Stimulated activated CD4-positive, alpha-beta T cell treated with anti-CD3 and anti-CD28 coated beads, Interleukin-15, amount 100 ng/mL, for 48 hours (primary cell): ENCODE measurements at regions not wholly inside any gene's neighbourhood (a gene's known extent, or its start where the extent isn't known, plus 50 kb on each side); places are given as distances from the start of the nearest gene placed in this dataset.

Source experiments
- DNase-seq, 2 donors: peaks; one replicate each; pipeline ENCODE4 v3.0.0-alpha.2; 2020; ENCODE audit warnings: low read depth in 2 of 2

DNA sequence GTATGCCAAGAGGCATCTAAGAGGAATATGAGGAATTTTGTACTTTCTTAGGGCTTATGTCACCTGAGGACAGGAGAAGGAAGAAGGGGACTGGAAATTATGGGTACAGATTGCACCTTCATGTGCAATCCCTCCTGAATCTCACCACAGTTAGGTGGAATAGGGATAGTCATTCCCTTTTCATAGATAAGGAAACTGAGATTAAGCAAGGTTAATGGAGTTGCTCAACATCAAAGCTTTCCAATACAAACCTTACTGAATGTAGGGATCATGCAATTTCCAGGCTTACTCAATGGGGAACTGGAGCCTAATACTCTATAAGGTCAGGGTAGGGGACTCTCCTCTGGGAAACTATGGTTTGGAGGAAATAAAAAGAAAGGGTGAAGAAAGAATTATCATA is 133.0 kb downstream of the C11orf87 start:
- no peak for DNase-seq

DNA sequence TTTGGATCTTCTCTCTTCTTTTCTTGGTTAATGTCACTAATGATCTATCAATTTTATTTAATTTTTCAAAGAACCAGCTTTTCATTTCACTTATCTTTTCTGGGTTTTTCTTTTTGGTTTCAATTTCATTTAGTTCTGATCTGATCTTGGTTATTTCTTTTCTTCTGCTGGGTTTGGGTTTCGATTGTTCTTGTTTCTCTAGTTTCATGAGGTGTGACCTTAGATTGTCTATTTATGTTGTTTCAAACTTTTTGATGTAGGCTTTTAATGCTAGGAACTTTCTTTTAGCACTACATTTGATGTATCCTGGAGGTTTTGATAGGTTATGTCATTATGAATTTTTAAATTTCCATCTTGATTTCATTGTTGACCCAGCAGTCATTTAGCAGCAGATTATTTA is 142.3 kb downstream of the C11orf87 start:
- DNase-seq: no peak

DNA sequence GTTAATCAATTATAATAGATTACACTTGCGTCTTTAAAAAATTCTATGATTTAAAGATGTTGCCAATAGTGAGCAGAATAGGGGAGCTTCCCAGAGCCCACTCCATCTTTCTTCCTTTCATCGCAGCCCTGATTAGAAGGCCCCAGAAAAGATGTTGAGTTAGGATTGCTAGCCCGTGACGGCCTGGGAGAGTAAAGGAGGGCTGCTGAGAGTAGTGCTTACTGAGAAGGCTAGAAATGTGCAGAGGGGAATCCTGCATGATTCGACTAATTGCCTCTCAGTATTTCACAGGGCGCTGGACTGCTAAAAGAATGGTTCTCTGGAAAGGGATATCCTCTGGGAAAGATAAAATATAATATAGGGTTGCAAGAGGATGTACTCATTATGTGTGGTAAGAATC is 160.5 kb downstream of the C11orf87 start:
- no peak for DNase-seq

DNA sequence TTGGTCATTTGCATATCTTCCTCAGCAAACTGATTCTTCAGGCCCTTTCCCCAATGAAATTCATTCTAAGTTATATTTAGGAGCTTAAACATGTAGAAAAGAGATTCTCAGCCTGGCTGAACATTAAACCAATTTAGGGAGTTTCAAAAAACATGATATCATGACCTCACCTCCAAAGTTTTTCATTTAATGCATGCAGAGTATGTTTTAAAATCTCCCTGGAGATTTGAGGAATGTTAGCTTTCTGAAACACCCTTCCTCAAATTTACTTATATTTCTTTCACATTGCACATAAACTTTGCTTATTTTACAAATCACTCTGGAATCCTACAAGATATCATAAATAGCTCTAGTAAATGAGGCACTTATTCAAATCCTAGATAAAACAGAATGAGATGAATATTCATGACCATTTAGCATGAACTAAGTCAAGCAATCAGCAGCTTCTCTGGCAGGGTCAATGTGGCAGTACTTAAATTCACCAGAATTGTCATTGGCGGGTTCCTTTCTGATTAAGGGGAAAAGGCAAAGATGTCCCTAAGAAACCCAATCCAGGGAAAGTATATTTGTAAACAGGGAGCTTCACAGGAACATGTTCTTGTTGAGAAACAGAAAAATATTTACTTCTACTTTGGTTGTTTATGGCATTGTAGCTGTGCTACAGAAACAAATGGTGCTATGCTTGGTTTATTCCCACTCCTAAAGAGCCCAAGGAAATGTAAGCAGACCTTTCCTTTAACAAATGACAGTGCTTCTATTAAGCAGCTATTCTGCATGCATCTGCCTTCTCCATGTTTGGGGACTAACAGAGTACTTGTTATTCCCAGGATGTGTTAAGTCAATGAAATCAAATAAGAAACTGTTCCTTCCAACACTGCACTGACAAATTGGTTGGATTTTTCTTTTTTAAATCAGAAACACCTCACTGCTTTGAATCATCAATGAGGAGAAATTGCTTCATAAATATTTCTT is 162.3 kb downstream of the C11orf87 start:
- DNase-seq: no peak

DNA sequence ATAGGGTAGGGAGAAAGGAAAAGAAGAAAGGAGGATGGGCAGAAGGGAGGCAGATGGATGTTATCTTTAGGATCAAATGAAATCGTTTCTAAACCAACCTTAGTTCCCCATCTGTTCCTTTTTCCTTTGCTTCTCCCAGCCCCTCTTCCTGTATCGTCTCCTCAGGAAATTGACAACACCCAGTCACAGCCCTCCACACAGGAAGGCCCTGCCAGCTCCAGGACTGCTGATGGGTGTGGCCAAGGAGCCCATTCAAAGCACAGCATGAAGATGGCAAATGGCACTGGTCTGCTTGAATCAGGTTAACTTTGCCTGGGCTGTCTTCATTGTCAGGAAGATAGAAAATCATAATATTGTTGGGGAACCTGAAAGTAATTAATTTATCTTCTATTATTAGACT is 164.8 kb downstream of the C11orf87 start:
- no peak for DNase-seq

DNA sequence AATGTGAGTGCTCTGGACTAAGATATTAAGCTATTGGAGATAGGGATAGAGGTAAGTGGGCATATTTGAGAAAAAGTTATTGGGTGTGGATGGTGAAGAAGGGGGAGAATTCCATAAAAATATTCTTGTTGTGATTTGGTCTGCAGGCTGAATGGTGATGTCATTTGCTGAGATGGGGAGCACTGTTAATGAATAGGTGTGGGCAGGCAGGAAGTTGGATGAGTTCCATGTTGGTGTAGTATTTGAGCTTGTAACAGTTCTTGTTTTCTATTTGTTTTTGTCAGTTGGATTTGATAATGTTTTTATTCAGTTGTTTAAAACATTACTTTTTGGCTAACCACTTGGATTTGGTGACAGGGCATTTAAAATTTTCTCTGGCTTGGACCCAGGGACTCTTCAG is 168.8 kb downstream of the C11orf87 start:
- no peak for DNase-seq

DNA sequence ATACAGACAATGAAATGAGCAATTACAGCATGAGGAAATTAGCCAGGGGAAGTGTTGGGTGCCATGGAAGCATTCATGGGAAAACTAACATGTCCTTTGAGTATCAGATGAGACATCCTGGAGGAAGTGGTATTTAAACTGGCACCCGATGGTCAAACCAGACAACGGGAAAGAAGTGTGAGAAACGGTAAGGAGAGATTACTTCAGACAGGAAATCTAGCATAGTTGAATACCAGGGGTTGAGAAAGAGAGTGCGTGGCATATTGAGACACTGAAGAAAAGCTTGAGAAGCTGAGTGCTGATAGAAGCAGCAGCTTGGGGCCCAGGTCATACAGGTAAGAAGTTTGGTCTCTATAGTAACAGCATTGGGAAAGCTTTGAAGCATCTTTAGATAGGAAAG is 175.3 kb downstream of the C11orf87 start:
- no peak for DNase-seq

DNA sequence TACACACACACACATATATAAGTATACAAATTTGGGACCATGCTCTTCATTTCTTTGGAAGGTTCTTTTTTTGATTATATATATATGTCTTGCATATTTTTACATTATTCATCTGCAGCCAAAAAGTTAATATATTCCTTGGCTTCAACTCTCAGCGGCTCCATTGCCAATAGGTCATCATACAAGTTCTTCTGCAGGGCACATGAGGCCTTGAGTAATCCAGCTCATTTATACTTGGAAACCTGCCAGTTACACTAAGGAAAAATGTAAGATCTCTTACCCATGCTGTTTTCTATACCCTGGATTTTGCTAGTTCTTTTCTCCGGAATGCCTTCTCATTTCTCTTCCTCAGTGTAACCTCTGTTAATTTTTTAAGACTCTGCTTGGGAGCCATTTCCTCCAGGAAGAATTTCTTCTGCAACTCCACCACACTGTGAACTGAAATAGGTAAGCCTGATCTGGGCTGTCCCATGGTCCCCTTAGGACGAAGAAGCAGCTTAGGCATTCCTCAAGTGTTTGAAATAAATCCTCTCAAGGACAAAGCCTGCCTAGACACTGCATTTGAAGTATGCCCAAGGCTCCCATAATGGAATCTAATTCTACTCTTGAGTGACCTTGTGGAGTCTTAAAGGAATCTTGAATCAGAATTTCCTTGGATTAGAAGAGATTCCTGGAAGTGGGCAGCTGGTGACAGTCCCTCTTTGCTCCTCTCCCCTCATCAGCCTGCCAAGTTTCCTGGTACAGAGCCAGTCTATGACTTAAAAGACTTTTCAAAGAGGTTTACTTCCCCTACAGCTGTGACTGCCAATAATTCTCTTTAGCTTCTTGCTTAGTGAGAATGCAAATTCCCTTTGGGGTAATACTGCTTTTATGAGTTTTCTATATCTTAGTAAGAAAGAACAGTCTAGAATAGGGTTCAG is 182.8 kb downstream of the C11orf87 start:
- no peak for DNase-seq

DNA sequence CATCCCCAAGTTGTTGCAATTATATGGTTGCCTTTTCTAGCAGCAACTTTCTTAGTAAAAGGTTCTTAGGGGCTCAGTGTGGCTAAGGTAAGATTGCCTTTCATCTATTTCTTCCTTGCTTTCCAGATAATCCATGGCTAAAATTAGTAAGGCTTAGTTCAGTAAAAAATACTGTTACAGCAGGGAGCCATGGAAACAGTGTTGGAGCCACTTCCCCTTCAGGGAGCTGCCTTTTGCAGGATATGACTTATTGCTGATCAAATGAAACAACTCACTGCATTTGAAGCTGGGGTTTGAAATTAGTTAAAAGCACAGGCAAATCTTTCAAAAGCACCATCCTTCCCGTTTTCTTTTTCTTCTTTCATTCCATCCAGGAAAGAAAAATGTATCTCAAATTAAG is 184.3 kb downstream of the C11orf87 start:
- no peak for DNase-seq

DNA sequence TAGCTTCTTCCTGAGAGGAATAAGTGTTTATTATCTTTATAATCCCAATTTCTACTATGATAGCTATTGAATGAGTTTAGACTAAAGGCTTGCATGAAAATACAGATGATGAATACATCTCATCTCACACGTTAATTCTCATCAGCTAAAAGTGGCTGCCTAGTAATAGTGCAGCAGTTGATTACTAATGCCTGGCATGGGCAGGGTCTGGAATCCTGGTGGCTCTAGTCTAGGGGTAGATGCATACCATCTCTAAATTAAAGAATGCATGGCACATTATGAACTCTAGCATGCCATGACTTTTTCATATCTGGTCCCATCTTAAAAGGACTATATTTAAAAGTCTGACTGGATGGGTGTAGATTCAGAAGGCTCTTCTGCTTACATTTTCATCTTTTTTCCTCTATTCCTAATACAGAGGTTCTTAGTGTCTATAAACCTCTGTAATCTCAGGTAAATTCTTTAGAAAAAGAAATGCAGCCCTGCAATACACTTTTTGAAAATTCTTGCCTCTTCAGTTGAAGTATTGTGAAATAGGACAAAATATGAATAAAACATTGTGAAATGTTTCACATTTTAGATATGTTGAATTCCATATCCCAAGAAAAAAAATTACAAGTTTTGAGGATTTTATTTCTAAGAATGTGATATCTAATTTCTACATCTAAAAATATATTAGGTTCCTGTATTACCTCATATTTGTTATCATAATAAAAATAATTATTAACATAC is 187.6 kb downstream of the C11orf87 start:
- no peak for DNase-seq

DNA sequence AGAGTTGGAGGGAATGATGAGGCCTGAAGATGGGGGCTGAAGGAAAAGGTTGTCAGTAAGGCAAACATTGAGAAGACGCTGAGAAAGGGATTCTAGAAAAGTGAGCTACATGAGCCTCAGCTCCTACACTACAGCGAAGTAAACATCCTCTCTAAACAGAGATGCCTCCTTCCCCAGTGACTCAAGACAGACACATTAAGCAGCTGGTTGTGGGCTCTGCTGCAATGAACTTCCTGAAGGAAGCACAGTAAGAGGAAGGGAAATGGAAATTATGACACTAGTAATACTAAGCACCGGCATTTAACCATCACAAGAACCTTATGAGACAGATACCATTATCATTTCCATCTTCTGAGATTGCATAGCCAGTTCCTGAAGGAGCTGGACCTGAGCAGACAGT is 190.5 kb downstream of the C11orf87 start:
- DNase-seq: no peak

DNA sequence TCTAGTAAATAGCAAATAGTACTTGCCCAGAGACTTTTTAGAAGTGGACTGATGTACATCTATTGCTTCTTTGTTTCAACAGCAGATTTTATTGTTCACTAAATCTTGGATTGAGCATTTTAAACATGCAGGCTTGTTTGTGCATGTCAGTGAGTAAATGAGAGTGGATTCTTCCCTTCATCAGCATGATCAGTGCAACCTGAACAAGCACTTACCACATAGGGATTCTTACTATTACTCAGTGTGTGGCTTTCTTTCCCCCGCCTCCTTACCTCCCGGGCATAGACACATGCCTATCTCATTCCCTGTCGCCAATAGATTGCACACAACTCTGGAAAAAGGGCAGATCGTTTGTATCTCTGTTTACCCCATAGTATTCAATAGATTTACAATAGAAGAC is 197.5 kb downstream of the C11orf87 start:
- no peak for DNase-seq

DNA sequence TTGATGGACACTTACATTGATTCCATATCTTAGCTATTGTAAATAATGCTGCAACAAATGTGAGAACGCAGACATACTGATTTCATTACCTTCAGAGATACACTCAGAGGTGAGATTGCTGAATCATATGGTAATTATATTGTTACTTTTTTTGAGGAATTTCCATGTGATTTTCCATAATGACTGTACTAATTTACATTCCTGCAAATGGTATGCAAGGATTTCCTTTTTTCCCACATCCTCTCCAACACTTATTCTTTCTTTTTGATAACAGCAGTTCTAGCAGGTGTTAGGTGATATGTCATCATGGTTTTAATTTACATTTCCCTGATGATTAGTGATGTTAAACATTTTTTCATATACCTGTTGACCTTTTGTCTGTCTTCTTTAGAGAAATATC is 207.7 kb downstream of the C11orf87 start:
- no peak for DNase-seq

DNA sequence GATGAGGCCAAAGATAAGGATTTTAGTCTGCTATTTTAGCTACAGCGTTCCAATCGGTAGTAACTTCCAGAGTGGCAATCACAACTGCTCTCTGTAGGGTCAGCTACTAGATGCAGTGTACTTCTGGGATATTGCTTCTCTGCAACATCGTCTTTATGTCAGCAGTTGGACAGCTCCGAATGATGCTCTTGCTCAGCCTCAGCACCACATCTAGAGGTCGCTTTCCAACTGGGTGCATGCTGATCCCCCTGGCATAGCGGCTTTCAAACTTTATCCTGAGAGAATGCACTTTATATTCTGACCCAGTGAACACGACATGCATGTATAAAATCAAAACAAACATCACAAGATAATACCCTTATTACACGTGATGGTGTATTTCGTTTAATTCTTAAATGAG is 219.6 kb downstream of the C11orf87 start:
- DNase-seq: no peak

DNA sequence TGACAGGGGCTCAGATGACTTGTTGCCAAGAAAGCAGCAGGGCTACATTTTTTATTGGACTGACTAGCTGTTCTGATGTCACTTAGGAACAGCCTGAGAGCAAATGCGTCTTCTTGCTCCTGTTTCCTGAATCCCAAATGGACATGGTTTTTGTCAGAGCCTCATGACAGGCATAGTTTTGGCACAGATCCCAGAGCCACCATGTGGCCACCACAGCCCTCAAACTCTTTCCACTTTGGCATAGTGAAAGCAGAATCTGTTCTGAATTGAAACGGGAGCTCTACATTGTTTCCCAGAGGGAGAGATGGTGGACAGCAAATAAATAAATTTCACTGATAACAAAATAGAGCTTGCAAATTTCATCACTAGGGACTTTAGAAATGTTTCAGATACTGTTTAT is 222.2 kb downstream of the C11orf87 start:
- DNase-seq: no peak

DNA sequence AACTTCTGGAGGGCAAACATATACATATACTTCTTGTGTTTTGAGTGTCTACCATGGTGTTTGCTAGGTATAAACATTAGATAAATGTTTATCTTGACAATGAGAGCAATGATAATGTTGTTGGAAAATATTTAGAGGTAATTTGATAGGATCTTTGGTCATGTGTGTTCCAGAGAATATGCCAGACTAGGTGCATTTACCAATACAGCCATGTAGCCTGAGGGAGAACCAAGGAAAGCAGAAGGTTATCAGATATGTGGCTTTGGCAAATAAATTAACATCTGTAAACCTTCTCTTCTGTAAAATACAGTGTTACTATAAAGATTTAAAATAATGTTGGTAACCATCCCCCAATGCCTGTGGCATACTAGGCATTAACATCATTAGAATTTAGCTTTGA is 226.8 kb downstream of the C11orf87 start:
- DNase-seq: no peak

DNA sequence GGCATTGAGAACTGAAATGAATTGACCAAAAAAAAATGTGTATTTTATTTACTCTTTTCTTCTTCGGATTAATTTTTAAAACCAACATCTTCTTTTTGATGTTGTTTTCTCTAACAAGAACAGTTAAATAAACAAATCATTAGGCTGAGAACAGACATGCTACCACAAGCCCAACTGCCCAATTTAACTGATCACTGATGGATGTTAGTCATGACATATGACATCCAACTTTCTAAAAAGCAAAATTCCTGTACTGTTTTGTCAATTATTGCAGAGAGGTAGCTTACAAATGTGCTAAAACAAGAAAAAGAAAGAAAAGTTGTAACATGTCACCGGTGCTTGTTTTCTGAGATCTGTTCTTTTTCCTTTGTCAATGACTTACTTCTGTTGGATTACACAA is 232.1 kb downstream of the C11orf87 start:
- DNase-seq: no peak

DNA sequence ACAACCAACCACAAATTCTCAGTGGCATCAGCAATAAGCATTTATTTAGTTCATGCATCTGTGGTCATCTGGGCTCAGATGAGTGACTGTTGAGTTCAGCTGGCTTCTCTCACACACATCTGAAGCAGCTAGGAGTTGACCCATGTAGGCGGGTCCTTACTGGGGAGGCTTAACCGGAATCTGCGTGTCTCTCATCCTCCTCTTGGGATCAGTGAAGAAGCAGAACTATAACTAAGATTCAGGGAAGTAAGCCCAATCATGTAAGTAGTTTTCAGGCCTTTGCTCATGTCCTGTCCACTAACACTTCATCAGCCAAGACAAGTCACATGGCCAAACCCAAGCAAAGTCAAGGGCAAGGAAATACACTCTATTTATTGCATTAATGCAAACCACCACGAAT is 236.2 kb downstream of the C11orf87 start:
- no peak for DNase-seq

DNA sequence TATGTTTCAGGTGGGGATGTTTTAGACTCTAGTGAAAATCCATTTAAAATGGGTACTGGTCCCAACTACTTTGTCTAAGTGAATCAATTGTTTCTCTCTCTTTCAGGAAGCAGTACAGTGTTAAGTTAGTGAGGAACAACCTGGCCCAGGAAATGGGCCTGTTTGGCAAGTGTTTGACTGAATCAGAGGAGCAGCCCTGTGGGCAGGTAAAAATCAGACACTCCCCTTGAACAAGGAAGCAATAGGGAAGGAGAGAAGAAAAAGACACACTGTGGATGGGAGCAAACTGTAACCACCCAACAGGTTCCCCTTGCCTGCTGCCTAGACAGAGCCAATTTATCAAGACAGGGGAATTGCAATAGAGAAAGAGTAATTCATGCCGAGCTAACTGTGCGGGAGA is 245.7 kb downstream of the C11orf87 start:
- no peak for DNase-seq

DNA sequence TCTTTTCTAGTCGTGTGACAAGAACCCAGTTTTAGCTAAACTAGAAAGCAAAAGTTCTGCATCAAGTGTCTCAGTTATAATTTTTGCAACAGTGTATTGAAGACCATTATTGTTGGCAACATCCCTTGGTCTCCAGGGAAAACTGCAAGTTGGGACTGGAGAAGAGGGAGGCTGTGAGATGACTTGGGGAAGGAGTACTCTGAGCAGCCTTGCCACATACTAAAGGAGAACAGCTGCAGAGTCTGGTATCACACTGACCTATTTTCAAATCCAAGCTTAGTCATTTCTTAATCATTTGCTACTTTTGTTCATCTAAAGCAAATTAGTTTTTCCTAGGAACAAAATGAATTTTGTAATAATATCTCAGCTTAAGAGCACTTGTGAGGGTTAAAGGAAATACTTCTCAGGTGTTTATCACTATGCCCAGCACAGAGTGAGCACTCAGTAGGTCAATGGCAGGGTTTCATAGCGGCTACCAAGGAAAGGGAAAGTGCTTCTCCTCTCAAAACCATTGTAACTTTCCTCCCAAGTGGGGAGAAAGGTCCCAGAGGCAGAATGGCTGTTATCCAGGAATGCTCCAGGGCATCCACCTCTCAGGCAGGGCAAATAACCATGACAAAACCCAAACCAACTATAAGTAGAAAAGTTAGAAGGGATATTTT is 247.1 kb downstream of the C11orf87 start:
- no peak for DNase-seq

DNA sequence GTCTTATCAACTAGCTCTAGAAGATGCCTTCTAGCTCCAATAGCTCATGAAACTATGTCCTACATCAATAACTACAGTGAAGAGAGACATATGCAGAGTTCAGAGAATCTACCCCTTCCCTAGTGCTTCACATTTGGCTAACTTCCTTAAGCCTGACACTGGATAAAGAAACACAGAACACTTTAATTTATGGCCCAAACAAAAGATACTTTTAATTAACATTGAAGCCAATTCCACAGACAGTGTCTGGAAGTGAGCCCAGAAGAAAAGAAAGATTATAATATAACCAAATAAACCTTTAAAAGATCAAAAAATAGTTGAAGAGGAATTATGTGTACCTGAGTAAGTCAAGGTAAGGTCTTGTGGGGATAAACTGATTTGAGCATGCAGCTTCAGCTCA is 255.2 kb downstream of the C11orf87 start:
- DNase-seq: no peak

DNA sequence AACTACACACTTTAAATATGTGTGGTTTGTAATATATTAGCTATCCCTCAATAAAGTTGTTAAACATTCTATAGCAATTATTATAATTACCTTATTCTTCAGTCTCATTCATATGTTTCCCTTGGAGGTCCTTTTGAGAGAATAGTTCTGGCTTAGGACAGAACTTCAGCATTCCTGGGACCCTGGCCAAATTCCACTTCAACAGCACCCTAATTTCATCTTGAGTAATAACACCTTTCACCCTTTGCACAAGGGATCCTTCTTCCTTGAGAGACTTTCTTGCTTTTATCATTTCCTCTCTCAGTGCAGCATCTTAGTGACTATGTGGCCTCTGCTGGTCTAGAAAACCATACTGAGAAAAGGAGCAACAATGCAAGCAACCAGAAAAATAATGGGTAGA is 255.9 kb downstream of the C11orf87 start:
- DNase-seq: no peak
